ENCODE measurements at regions not wholly inside any gene's neighbourhood (a gene's known extent, or its start where the extent isn't known, plus 50 kb on each side); places are given as distances from the start of the nearest gene placed in this dataset.

DNA sequence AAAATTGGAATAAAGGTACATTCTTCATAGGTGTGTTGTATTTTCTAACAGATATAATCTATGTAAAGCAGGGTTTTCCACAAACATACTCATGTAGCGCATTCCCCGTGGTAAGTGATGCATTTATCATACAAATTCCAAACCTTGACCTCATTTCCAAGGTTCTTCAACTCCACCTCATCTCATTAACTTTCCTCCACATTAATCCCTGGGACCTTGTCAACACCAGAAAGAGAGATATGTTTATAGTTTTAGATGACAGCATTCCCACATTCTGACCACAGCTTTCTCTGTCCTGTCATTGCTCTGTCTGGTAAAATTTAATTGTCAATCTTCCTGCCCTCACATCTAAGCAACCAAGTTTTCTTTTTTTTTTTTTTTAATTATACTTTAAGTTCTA is 415.1 kb downstream of the TMEM161B start:
- DNase-seq = no peak

DNA sequence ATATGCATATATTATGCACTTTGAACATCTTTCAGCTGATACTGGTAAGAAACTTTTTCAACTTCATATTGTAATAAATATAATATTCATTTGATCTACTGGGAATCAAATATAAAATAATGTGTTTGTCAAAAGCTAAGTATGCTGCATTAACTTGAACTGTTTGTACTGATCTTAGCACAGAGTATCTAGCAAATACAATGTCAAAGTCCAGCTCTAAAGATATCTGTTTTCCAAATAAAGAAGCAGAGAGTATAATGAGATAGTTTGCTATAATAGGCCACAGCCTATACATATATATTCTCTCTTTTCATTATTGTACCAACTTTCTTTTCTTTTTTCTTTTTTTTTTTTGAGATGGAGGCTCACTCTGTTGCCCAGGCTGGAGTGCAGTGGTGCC is 417.0 kb downstream of the TMEM161B start:
- DNase-seq = no peak

DNA sequence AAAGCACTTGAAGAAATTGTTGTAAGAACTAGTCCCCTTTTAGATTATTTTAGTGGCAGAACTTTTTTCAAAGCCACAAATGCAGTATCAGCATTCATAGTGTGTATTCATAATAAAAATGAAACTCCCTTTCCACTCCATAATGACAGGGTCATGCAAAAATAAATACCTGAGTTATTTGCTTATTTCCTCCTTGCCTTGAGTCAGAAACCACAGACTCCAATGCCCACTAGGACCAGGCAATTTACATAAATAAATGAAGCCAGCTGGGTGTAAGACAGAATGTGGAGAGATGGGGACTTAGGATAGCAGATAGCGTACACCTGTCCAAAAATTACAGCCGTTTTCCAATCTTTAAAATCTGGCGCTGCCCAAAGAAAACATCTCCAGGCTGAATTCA is 417.8 kb downstream of the TMEM161B start:
- DNase-seq = no peak

DNA sequence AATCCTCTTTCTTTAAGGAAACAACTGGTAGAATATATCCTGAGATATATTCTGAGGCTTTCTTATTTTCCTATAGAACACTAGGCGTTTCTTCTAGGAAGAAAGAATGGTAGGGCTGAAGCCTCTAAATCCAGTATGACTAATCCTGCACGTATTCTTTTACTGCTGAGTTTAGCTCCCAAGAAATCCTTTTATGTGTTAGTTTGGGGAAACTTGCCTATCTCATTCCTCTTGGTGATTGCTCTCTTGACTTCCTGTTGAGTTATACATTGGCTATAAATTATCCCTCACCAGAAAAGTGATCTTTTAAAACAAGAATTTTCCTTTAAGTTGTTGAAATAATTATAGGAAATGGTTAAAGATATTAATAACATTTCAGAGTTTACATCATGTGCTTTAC is 422.9 kb downstream of the TMEM161B start:
- DNase-seq = no peak

DNA sequence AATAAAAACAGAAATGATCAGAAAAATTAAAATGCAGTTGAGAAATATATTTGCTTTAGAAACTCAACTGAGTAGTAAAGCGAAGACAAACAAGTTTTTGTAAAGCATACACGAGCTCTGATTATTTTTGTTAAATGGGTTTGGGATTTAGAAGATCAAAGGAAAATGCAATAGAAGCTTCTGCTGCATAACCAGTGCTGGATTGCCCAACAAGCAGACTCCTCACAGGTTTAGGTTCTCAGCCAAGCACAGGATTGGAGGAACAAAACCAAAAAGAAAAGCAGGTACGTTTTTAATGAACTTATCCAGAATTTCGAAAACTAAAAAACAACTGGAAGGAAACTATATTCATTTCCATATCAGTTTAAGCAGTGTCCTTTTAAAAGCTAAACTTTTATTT is 423.8 kb downstream of the TMEM161B start:
- no peak for DNase-seq

DNA sequence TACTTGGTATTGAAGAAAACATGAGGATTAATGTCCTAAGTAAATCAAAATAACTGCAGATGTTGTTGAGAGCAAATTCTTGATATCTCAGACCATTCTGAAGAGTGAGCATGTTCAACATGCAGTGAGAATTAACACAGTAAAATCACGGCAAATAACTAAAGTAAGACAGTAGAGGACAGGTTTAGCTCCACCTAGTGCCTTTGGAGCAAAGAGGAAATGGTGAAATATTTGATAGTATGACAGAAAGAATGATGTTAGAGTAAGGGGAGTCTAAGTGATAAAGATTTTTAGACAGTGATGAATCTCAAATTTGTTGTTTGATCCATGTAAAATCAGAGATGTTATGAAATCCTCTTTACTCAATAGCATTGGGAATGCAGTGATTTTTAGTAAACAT is 424.2 kb downstream of the TMEM161B start:
- DNase-seq = no peak

DNA sequence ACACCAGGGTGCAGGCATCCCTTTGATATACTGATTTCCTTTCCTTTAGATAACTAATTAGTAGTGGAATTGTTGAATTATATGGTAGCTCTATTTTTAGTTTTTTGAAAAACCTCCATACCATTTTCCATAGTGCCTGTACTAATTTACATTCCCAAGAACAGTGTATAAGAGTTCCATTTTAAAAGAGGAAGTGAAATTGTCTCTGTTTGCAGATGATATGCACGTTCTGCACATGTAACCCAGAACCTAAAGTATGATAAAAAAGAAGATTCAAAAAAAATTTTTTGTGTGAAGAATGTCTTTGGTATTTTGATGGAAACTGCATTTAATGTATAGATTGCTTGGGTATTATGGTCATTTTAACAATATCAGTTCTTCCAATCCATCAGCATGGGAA is 424.0 kb upstream of the CCNH start:
- DNase-seq = no peak

DNA sequence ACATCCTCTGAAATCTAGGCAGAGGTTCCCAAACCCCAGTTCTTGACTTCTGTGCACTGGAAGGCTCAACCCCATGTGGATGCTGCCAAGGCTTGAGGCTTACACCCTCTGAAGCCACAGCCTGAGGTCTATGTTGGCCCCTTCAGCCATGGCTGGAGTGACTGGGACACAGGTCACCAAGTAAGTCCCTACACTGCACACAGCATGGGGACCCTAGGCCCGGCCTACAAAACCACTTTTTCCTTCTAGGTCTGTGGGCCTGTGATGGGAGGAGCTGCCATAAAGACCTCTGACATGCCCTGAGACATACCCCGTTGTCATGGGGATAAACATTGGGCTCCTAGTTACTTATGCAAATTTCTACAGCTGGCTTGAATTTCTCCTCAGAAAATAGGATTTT is 418.8 kb upstream of the CCNH start:
- no peak for DNase-seq

DNA sequence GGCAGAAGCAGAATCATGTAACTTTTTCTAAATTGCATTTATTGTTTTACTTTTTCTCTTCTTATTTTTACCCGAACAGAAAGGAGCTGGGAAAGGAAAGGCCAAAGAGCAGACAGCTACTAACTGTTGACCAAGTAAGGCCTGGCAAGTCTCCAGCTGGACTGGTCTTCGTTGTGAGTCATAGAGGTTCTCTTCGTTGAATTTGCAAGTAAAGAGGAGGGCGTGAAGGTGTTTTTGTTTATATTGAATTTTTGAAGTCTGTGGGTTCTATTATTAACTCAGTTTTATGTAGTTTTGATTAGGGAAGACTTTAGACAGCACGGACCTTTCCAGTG is 416.5 kb upstream of the CCNH start:
- DNase-seq = no peak

DNA sequence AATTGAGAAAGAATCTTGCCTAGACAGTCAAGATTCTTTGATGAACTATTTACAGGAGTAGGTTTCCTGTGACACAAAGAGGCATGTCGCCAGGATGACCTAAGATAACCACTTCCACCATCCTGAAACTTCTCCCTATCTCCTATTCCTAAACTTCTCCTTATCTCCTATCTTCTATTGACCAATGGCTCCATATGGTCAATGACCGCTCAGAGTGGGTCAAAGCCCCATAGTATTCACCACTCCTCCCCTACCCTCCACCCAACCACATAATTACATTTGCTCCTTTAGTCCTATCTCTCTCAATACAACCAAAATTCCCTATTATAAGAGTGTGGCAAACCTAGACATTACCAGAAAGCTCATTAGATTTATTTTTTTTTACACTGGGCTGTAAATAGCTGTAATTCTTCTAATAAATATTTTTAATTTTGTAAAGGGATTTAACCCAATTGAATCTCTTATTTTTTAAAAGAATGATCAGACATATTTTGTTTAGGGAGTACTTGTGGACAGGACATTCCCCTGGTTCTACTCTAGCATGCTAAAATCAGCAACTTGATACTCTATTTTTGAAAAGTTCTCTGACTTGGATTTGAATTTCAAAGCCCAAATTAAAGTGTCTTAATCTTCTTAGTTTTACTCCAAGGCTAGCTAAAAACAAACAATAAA is 416.0 kb upstream of the CCNH start:
- no peak for DNase-seq

DNA sequence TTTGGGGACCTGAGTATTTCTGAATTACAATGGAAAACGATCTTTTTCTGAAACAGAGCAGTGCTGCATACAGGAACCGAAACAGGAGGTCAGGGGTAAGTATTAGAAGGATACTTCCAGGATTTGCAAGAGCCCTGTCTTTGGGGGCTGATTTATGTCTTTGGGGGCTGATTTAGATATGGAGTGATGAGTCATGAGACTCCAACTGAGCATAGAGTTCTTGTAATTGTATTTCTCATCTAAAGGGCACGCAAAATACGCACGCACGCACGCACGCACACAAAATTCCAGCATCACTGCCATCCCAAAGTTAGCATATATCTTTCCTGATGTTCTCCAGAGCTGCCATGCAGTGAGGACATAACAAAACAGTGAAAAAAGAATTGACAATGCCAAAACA is 414.8 kb upstream of the CCNH start:
- no peak for DNase-seq

DNA sequence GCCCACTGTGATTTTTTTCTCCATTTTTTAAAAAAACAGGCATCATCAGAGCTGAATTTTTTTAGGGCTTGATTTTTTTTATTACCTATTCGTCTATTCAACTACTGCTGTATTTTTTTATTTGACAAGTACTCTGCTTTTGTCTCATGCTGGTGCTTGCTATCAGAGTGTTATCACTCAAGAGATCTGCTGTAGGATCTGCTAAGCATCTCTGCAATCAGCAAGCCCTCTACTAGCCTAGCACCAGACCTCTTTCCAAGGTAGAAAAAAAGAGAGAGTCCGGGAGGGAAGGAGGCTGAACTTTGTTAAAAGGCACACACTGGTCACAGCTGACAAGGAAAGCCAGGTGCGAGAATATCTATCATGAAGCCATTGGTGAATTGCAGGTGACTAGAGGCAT is 413.8 kb upstream of the CCNH start:
- no peak for DNase-seq

DNA sequence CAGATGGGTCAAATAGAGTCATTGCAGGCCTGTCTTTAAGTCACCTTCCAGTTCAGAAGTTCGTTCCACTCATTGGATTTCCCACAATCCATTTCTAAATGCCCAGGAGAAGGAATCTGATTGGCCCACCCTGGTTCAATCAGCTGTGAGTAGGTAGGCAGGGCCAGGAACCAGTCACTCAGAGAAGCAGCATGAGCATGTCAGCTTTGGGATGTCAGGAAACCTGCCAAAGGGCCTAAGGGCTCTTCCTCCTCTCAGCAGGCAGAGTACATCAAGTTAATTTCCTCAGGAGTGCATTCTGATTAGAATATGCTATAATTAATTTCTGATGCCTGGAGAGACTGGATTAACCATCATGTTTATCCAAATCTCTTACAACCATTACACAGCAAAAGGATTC is 412.9 kb upstream of the CCNH start:
- DNase-seq = no peak

DNA sequence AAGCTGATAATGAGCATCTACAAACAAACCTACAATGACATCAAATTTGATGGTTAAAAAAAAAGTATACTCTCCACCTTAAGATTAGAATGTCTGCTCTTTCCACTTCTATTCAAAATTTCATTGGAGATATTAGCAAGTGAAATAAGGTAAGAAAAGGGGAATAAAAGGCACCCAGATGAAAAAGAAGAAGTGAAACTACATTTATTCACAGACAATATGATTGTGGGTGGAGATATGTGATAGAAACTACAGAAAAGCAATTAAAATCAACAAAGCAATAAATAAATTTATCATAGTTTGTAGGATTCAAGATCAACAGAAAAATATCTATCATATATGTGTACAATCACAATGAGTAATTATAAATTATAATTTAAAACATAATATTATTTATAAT is 395.1 kb upstream of the CCNH start:
- DNase-seq = no peak

DNA sequence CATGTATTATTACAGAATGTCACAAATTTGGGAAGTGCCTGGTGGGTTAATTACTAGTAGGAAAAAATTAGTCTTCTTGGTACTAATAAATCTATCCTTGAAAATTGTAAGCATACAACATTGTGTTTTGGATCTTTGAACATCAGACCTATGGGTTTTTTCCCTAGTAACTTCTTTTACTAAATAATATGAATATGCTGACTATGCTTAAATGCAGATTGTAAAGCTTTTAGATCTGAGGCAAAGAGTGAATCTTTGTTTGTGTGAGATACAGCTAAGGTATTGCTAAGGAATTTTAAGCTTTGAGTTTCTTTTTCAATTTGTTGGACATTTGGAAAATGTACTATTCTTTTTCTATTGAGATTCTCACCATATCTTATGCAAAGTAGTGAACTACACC is 390.6 kb upstream of the CCNH start:
- DNase-seq = no peak

DNA sequence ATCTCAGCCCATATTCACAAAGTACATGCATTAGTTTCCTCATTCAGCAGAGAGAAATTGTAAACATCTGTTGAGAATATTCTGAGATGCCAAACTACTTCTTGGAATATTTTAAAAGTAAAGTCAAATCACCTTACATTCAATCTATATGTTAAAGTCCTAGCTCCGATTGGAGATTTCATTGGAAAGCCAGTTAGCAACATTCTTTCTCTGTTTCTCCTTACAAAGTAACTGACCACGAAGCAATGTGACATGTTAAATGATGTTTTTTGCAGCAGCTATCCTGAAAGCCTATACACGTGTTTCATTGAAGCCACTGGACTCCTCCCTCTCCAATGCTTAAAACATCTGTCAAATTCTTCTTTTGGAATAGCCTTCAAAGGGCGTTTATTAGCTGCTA is 379.1 kb upstream of the CCNH start:
- DNase-seq = no peak

DNA sequence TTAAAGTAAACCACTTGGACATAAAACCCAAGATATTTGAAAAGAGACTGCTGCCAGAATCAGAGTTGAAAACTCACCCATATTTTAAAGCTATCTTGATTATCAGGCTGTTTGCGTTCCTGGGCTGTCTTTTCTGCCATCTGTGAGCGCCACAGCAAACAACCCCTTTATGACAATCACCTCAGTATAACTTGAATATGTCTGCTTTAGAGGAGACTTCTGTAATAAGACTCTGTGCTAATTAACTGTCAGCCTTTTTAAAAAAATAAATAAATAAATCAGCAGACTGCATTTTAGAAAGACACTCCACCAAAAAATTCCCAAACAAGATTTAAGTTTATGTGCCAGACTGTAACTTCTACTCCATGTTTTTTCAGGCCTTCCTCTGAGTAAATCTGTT is 375.7 kb upstream of the CCNH start:
- DNase-seq = no peak

DNA sequence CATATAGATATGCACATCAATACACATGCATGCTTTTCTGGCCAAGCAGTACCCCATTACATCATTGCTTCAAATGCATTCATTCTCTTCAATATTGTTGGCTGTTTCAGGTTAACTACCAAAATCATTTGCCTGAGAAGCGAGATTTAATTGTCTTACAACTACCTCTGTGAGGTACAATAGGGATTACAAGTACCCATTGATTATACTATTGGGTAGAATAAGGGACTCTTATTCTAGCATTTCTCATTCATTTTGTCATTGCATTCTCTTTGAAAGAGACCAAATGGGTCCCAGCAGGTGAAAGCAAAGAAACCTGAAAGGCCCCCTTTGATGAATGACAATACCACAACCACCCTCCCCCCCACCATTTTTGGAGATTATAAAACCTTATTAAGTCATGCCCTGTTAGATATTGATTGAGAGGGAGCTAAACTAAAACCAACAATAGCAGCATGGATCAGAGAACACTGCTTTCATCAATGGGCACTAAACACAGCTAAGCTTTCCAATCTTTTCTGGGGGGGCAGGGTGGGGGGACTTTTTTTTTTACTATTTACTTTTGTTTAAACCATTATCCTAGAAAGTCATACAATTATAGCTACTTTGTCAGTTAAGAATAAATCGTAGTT is 375.0 kb upstream of the CCNH start:
- no peak for DNase-seq

DNA sequence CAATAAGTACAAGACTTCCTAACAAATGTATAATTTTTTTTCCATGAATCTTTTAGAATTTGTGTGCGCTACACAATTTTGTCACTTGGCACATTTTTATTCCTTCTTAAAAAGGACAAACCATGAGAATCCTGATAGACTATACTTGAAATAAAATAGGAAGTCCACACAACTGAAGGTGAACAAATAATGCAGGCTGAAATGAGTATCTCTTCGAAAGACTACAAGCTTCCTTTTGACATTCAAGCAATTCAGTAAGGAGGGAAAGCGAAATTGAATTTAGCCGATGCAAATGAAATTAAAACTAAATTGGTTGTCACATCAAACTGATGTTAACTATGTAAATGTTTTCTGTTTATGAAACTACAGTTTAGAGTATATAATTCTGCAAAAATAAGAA is 374.4 kb upstream of the CCNH start:
- no peak for DNase-seq

DNA sequence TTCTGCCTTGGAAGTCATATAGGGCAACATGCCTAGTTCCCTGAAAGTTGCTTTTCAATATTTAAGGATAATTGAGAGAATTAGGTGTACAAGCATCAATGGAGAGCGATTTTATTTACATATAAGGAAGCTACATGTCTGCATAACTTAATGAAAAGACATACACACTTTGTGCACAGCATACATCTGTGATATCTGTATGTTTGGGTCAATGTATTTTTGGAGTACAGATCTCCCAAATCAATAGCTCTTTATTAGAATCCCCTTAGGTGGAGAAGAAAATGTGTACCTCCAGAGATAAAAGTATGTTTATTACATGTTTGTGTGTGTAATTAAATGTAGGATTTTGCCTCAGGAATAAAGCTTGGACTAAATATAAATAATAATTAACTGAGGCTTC is 373.7 kb upstream of the CCNH start:
- no peak for DNase-seq

DNA sequence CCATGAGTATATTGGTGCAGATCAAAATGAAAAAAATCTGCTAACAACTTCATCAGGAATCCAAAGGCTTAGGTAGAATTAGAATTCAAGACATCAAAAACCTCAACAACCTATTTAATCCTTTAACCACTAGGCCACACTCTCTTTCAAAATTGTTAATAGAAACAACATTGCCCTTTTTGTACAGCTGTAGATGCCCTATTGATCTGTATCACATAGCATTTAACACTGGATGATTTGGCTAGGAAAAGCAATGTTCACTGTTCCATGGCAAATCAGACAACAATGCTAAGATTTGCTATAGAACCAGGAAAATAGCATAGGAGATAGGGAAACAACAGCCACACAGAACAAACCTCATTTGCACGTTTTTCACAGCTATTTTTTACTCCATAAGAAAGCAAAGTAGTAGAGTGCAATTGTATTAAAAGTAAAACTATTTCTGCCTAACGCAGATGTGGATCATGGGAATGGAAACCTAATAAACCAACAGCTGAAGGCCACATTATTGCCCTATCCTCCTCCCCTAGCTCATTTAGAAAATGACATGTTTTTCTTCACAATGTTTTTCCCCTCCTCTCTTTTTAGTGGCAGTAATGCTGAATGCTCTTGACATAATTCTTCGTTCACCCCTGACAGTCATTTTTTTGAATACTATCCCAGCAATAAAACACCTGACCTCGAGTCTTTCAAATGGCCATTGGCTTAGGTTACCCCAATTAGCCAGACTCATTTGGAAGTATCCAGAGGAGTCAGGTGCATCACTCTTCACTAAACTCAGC is 373.0 kb upstream of the CCNH start:
- no peak for DNase-seq

DNA sequence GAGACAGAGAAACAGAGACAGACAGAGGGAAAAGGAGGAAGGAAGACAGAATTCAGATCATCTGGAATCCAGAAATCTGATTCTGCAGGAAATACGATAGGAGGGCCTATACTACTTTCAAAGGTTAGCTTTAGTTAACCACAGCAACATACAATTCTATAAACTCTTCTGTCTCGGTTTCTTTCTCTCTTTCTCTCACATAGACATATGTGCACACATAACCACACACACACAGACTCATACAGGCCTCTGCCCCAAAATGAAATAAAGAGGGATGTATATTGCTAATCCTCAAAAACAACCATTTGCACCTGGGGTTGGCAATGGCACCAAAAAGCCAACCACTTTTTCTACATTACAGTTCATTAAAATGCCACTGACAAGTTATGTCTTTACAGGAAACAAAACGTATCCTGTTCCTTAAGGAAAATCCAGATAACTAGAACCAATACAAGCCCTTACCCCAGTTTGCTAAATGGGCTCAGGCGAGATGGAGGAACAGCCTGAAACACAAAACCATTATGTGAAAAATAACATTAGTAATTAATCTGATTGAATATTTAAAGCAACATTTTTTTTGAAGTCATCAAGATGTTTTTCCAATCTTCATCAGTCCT is 372.3 kb upstream of the CCNH start:
- DNase-seq = no peak

DNA sequence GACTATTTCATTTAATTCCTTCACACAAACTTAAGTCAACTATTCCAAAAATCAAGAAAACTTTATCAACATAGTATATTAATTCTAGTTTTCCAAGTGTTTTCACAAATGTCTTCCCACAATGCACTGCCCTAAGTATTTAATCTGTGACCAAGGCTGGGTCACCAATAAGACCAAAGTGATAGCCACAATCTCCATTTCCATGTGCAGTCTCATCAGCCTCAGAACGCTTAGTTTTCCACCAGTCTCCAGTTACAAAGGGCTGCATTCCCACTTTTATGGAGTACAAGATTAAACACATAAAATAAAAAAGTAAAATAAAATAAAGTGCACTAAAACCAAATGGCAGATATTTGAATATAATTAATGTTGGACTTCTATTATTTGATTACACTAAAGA is 371.6 kb upstream of the CCNH start:
- no peak for DNase-seq

DNA sequence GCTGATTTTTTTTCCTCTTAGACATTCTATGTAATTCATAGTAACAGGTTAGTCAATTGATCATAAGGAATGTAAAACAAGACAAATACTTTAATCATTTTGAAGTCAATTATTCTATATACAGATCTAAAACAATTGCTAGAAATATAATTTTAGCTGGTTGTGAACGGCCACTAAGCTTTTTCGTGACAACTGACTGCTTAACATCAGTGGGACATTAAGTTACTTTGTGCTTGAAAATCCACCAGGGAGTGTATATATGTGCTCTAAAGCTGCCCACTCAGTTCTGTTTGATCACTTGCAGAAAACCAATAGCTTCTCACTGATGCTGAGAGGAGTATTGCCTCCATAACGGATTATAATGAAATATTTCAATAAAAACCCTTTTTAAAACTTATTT is 370.2 kb upstream of the CCNH start:
- no peak for DNase-seq

Measured in effector CD8-positive, alpha-beta T cell (primary cell).